ENCODE measurements at regions not wholly inside any gene's neighbourhood (a gene's known extent, or its start where the extent isn't known, plus 50 kb on each side); places are given as distances from the start of the nearest gene placed in this dataset.

DNA sequence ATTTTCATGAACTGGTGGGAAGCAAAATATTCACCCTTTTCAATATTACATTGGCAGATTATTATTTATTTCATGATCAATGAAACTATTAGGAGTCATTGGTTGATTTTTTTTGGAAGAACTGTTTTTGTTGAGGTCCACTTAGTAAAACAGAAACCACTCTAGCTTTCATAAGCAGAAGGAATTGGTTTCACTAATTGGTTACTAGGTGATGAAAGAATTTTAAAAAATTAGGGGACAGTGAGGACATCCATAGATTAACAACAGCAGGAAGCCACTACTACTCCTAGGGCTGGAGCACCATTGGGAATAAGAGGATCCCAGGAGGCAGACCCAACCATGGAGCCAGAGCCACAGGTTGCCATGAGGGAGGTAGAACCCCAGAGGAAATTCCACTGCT, 74.4 kb upstream of the KCNA4 start:
- TF ChIP-seq, protein P1, sequence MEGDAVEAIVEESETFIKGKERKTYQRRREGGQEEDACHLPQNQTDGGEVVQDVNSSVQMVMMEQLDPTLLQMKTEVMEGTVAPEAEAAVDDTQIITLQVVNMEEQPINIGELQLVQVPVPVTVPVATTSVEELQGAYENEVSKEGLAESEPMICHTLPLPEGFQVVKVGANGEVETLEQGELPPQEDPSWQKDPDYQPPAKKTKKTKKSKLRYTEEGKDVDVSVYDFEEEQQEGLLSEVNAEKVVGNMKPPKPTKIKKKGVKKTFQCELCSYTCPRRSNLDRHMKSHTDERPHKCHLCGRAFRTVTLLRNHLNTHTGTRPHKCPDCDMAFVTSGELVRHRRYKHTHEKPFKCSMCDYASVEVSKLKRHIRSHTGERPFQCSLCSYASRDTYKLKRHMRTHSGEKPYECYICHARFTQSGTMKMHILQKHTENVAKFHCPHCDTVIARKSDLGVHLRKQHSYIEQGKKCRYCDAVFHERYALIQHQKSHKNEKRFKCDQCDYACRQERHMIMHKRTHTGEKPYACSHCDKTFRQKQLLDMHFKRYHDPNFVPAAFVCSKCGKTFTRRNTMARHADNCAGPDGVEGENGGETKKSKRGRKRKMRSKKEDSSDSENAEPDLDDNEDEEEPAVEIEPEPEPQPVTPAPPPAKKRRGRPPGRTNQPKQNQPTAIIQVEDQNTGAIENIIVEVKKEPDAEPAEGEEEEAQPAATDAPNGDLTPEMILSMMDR (IDR thresholded peaks at IDR 0.05): no peak
- TF ChIP-seq POLR2A (IDR thresholded peaks at IDR 0.05): no peak

Data from right lobe of liver (tissue), 4 donors.